Neural cell (in vitro differentiated cells): ENCODE measurements at regions not wholly inside any gene's neighbourhood (a gene's known extent, or its start where the extent isn't known, plus 50 kb on each side); places are given as distances from the start of the nearest gene placed in this dataset.

Source experiments
- CTCF ChIP-seq: fragments of 450-650 bp; IDR thresholded peaks from 2 replicates; pipeline ENCODE4 v1.5.1; 2014; ENCODE audit warnings: antibody characterized with exemption, mild to moderate bottlenecking, moderate library complexity; ENCODE audit not compliant: poor library complexity, severe bottlenecking
- EP300 ChIP-seq: fragments of 450-650 bp; conservative IDR thresholded peaks from 2 replicates; pipeline ENCODE4 v1.6.1; 2014; ENCODE audit warnings: antibody characterized with exemption, mild to moderate bottlenecking, moderate library complexity; ENCODE audit not compliant: poor library complexity, severe bottlenecking
- EZH2 ChIP-seq: fragments of 200-600, 300-800 bp; shearing (Covaris generic), sonication (generic); IDR thresholded peaks from 2 replicates; pipeline ENCODE4 v1.6.1; 2014; ENCODE audit warnings: antibody characterized with exemption, low read length, borderline replicate concordance, mild to moderate bottlenecking; ENCODE audit not compliant: insufficient read depth, poor library complexity, severe bottlenecking
- MXI1 ChIP-seq: fragments of 450-650 bp; conservative IDR thresholded peaks from 2 replicates; pipeline ENCODE4 v1.6.1; 2014; ENCODE audit warnings: antibody characterized with exemption, mild to moderate bottlenecking; ENCODE audit not compliant: poor library complexity, severe bottlenecking
- POLR2AphosphoS5 ChIP-seq: IDR thresholded peaks from 2 replicates; pipeline ENCODE4 v1.6.1; 2012
- RAD21 ChIP-seq: fragments of 450-650 bp; conservative IDR thresholded peaks from 2 replicates; pipeline ENCODE4 v1.6.1; 2014; ENCODE audit warnings: antibody characterized with exemption, mild to moderate bottlenecking, moderate library complexity
- SMC3 ChIP-seq: fragments of 450-650 bp; conservative IDR thresholded peaks from 2 replicates; pipeline ENCODE4 v1.6.1; 2014; ENCODE audit warnings: antibody characterized with exemption, mild to moderate bottlenecking, moderate library complexity; ENCODE audit not compliant: poor library complexity
- TF ChIP-seq, protein P1 (sequence below): IDR thresholded peaks from 2 replicates; pipeline ENCODE4 v1.6.1; 2012; ENCODE audit warnings: borderline replicate concordance

DNA sequence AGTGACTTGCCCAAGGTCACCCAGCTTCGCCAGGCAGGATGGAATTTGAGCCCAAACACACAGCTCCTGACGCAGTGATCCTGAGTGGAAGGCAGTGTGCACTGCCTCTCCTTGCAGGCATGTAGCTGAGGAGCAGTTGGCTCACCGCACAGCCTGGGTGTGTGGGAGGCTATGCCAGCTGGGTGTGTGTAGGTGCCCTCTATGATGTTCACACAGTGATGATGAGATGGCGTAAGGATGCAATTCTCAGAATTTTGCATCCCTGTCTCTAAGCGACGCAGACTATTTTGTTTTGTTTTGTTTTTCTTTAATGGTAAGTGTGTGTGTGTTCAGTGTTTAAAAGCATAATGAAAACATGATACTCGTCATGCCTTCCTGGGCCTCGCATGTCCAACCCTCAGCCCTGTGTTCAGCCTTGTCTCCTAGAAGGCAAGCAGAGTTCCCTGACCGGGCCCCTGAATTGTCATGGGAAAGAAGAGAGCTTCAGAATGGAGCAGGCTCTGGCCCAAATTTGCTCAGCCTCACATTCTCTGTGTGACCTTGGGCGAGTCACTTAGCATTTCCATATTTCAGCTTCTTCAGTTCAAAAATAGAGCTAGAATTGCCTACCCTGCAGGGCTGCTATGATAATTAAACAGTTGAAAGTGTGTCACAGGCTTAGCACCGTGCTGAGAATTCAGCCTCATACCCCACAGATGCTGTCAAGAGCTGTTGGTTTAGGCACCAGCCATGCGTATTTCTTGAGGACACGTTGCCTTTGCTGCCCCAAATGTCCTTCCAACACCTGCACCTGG lies 603.6 kb upstream of the RAB6C start:
- TF ChIP-seq POLR2AphosphoS5 (no peak), EP300 (no peak), CTCF (no peak), RAD21 (no peak), EZH2 (no peak), SMC3 (no peak), MXI1 (no peak)
- TF ChIP-seq, protein P1, sequence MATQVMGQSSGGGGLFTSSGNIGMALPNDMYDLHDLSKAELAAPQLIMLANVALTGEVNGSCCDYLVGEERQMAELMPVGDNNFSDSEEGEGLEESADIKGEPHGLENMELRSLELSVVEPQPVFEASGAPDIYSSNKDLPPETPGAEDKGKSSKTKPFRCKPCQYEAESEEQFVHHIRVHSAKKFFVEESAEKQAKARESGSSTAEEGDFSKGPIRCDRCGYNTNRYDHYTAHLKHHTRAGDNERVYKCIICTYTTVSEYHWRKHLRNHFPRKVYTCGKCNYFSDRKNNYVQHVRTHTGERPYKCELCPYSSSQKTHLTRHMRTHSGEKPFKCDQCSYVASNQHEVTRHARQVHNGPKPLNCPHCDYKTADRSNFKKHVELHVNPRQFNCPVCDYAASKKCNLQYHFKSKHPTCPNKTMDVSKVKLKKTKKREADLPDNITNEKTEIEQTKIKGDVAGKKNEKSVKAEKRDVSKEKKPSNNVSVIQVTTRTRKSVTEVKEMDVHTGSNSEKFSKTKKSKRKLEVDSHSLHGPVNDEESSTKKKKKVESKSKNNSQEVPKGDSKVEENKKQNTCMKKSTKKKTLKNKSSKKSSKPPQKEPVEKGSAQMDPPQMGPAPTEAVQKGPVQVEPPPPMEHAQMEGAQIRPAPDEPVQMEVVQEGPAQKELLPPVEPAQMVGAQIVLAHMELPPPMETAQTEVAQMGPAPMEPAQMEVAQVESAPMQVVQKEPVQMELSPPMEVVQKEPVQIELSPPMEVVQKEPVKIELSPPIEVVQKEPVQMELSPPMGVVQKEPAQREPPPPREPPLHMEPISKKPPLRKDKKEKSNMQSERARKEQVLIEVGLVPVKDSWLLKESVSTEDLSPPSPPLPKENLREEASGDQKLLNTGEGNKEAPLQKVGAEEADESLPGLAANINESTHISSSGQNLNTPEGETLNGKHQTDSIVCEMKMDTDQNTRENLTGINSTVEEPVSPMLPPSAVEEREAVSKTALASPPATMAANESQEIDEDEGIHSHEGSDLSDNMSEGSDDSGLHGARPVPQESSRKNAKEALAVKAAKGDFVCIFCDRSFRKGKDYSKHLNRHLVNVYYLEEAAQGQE = no peak
